Effector memory CD8-positive, alpha-beta T cell (primary cell): ENCODE measurements at regions not wholly inside any gene's neighbourhood (a gene's known extent, or its start where the extent isn't known, plus 50 kb on each side); places are given as distances from the start of the nearest gene placed in this dataset.
"Not testable (repeated sequence)": the region's sequence is repeated elsewhere in the genome, so short reads cannot be mapped to it uniquely, and the experiment has no call there.

ENCODE experiments used
- ATAC-seq: fragments of 150-1000 bp; cut with Tn5 transposase; replicated peaks from 2 replicates; pipeline ENCODE4 v1.10.0; 2021; ENCODE audit warnings: mild to moderate bottlenecking, moderate library complexity
- DNase-seq, 3 experiments: peaks; one replicate each; pipeline ENCODE4 v3.0.0; 2021
- H3K27ac Mint-ChIP-seq, 2 donors: one replicate each; pipeline ENCODE4 v1.8.0; 2022; ENCODE audit warnings: mild to moderate bottlenecking in 2 of 2, mixed read lengths in 2 of 2, moderate library complexity in 2 of 2
- H3K27me3 Mint-ChIP-seq, 2 donors: one replicate each; pipeline ENCODE4 v1.8.0; 2022; ENCODE audit warnings: mixed read lengths in 2 of 2
- H3K36me3 Mint-ChIP-seq: one replicate; pipeline ENCODE4 v1.8.0; 2022; ENCODE audit warnings: mild to moderate bottlenecking, moderate library complexity, mixed read lengths; ENCODE audit not compliant: insufficient read depth
- H3K4me1 Mint-ChIP-seq, 2 donors: one replicate each; pipeline ENCODE4 v1.8.0; 2022; ENCODE audit warnings: low read depth in 2 of 2, mixed read lengths in 2 of 2
- H3K4me3 Mint-ChIP-seq, 2 donors: one replicate each; pipeline ENCODE4 v1.8.0; 2022; ENCODE audit warnings: mild to moderate bottlenecking in 2 of 2, mixed read lengths in 2 of 2, moderate library complexity in 2 of 2
- H3K9me3 Mint-ChIP-seq, 2 donors: one replicate each; pipeline ENCODE4 v1.8.0; 2022; ENCODE audit warnings: mixed read lengths in 2 of 2

DNA sequence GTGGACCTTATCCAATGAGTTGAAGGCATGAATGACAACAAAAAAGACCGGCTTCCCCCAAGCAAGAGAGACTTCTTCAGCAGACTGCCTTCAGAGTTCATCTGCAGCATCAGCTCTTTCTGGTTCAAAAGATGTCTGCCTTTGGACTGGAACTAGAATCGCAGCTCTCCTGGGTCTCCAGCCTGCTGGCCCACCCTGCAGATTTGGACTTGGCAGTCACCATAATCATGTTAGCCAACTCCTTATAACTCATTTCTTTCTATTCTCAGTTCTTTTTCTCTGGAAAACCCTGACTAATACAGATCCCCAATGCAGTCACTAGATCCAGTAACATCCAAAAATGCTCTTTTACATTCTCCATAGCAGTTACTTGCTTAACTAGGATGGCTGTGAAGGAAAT, 89.2 kb upstream of the MARK1 start:
- Mint-ChIP-seq H3K27ac (no peak overlapping the region), H3K4me1 (no peaks in the 10 kb centered on the region), H3K4me3 (no peak overlapping the region), H3K9me3 (no peaks in the 10 kb centered on the region), H3K36me3 (no peaks in the 10 kb centered on the region), H3K27me3 (peaks cover 20 to 33% of the 10 kb centered on the region in 2 donors)
- no peak for DNase-seq
- ATAC-seq, result no peak

DNA sequence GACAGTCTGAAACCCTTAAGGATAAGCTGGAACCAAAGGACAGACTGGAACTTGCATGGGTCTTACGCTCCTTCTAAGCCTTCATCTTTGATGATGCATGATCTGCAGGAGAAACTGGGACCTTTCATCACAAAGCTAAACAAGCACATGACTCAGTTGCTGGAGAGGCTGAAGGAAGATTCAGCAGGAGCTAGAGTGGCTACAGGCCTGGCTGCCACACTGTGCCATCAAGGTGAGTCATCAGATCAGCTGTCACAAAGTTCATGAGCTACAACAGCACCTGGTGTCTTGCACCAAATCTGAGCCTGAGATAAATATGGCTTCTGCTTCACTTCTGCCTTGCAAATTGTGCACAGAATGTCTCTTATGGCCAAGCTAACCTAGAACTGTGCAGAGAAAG, 95.5 kb upstream of the MARK1 start:
- H3K36me3 Mint-ChIP-seq, result no peaks in the 10 kb centered on the region
- peaks cover 23 to 44% of the 10 kb centered on the region in 2 donors for H3K27me3 Mint-ChIP-seq
- H3K27ac Mint-ChIP-seq, result no peak overlapping the region
- no peaks in the 10 kb centered on the region for H3K4me1 Mint-ChIP-seq
- H3K4me3 Mint-ChIP-seq, result no peak overlapping the region
- H3K9me3 Mint-ChIP-seq, result no peaks in the 10 kb centered on the region
- DNase-seq, result no peak
- ATAC-seq, result no peak

DNA sequence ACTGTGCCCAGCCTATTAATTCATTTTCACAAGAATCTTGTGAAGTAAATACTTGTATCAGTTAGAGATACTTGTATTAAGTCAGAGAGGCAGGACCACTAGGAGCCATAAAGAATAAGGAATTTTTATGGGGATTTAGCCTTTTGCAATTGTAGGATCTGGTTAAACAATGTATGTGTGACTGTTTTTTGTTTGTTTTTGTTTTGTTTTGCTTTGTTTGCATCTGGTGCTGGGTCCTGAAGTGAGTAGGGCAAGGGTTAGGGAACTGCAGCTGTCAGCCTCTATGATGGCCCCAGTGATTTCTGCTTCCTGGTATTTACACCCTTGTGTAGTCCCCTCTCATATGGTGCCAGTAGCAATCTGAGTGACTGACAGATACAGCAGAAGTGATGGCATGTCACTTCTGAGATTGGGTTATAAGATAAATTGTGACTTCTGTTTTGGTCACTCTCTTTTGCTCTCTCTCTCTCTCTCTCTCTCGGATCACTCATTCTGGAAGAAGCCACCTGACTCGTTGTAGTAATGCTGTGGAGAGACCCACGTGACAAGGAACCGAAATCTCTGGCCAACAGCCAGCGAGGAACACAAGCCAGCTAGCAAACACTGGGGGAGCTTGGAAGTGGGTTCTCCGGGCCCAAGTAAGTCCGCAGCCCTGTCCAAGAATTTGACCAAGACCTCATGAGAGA, 96.2 kb upstream of the MARK1 start:
- no peaks in the 10 kb centered on the region for H3K36me3 Mint-ChIP-seq
- H3K4me3 Mint-ChIP-seq, result no peak overlapping the region
- no peaks in the 10 kb centered on the region for H3K4me1 Mint-ChIP-seq
- ATAC-seq (no peak), DNase-seq (no peak)
- H3K9me3 Mint-ChIP-seq, result no peaks in the 10 kb centered on the region
- no peak overlapping the region for H3K27ac Mint-ChIP-seq
- peaks cover 23 to 50% of the 10 kb centered on the region in 2 donors for H3K27me3 Mint-ChIP-seq

DNA sequence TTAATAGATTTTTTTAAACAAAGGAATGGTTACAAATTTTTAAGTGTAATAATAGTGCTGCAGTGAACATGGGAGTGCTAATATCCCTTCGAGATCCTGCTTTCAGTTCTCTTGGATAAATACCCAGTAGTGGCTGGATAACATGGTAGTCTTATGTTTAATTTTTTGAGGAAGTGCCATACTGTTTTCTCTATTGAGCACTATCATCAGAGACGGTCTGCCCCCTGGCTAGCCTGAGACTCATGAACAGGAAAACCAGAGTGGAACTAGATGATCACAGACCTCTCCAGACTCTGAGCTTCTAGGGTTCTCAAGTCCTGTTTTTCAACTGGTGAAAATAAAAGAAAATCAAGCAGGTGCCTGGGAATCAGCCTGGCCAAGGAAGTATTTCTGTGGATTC, 97.3 kb upstream of the MARK1 start:
- DNase-seq, result no peak
- Mint-ChIP-seq H3K4me3 (no peak overlapping the region), H3K9me3 (no peaks in the 10 kb centered on the region), H3K27me3 (peaks cover 23 to 50% of the 10 kb centered on the region in 2 donors), H3K27ac (no peak overlapping the region), H3K36me3 (no peaks in the 10 kb centered on the region), H3K4me1 (no peaks in the 10 kb centered on the region)
- no peak for ATAC-seq

DNA sequence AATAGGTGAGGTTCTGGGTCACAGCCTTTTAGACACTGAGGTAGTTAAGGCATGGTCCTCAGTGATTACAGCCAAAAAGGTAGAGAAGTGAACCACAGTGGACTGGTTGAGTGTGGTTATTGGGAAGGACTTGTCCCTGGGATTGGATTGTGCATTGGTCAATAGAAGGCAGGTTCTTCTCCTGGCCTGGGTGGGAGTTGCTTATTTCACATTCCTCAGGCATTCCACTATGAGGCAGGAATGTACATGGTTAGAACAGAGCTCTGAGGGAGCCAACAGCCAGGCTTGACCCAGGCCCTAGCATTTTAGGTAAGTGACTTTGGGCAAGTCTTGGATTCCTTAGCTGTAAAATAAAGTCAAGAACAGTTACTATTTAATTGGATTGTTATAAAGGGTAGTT, 97.9 kb upstream of the MARK1 start:
- ATAC-seq (no peak), DNase-seq (no peak)
- Mint-ChIP-seq H3K27ac (no peak overlapping the region), H3K4me1 (no peaks in the 10 kb centered on the region), H3K4me3 (no peak overlapping the region), H3K9me3 (no peaks in the 10 kb centered on the region), H3K27me3 (peaks cover 23 to 49% of the 10 kb centered on the region in 2 donors), H3K36me3 (no peaks in the 10 kb centered on the region)

DNA sequence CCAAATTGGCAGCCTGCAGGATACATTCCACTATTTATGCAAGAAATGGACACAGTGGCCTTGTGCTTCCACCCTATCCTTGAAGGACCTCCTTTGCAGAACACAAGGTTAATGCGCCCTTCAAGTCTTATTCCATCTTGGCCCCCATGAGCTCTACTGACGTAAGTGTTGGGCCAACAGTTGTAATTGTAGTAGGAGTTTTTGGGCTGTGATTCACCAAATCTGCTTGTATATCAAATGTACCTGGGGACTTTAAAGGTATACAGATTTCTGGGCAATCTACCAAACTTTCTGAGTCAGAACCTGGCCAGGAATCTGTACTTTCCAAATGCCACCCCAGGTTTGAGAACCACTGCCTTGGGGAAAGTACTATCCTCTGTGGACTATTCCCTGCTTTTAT, 100.9 kb upstream of the MARK1 start:
- no peak overlapping the region for H3K27ac Mint-ChIP-seq
- H3K4me1 Mint-ChIP-seq, result no peaks in the 10 kb centered on the region
- no peaks in the 10 kb centered on the region for H3K9me3 Mint-ChIP-seq
- H3K4me3 Mint-ChIP-seq, result no peak overlapping the region
- ATAC-seq (no peak), DNase-seq (no peak)
- H3K27me3 Mint-ChIP-seq, result peaks cover 12 to 35% of the 10 kb centered on the region in 2 donors
- no peaks in the 10 kb centered on the region for H3K36me3 Mint-ChIP-seq

DNA sequence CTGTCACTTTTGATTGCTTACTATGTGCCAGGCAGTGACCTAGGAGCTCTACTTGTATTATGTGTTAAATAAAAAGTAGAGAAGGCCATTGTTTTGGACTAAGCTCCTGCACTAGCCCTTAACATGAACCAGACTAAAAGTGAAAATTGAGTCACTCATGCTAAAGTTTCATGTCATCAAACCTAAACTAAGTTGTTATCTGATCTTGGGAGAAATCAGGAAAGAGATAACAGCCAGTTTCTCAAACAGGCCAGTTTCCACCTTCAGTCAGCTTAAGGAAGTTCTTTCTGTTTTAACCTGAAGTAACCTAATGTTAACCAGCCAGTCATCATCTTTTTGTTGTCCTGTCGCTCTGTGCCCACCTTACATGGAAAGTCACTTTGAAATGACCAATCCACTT, 102.1 kb upstream of the MARK1 start:
- no peak for DNase-seq
- ATAC-seq, result no peak
- no peaks in the 10 kb centered on the region for H3K4me1 Mint-ChIP-seq
- H3K9me3 Mint-ChIP-seq, result peaks cover 0 to 1% of the 10 kb centered on the region in 2 donors
- no peak overlapping the region for H3K4me3 Mint-ChIP-seq
- H3K36me3 Mint-ChIP-seq, result no peaks in the 10 kb centered on the region
- H3K27me3 Mint-ChIP-seq, result peaks cover 12 to 41% of the 10 kb centered on the region in 2 donors
- no peak overlapping the region for H3K27ac Mint-ChIP-seq

DNA sequence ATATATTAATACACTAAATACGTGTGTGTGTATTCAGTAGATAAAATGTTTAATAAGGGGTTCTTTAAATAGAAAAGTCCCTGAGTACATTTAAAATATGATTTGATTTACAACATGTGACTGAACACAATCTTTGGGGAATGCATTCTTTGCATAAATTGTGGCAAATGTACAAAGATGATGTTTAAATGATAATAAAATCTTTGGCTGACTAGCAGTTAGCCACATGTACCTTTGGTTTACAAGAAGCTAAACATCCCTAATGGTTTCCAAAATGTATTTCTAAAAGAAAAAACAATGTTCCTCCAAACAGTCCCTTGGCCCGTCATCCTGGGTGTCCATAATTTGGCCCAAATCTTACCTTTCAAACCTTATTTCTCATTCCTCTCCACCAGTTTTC, 106.4 kb upstream of the MARK1 start:
- Mint-ChIP-seq H3K4me3 (no peak overlapping the region), H3K27ac (no peak overlapping the region), H3K9me3 (peaks cover 0 to 1% of the 10 kb centered on the region in 2 donors), H3K36me3 (no peaks in the 10 kb centered on the region), H3K4me1 (no peaks in the 10 kb centered on the region), H3K27me3 (peaks cover 6 to 23% of the 10 kb centered on the region in 2 donors)
- DNase-seq (no peak), ATAC-seq (no peak)

DNA sequence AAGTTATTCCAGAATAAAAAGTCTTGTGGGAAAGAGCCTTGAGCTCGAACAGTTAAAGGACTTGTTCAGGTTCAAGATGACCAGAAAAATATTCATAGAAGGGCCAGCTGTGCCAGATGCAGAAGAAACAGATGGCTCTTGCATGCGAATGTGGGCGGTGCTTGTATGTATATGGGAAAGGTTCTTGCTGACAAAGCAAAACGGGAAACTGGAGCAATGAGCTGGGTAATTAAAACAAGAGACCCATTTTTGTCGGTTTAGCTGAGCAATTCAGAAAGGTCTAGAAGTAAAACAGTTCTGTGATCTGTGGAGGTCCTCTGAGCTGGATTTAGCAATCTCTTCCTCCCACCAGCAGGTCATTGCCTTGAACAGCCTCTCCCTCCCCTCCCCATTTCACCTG, 107.2 kb upstream of the MARK1 start:
- Mint-ChIP-seq H3K27me3 (peaks cover 6 to 23% of the 10 kb centered on the region in 2 donors), H3K27ac (no peak overlapping the region), H3K4me1 (no peaks in the 10 kb centered on the region), H3K36me3 (no peaks in the 10 kb centered on the region), H3K9me3 (peaks cover 0 to 1% of the 10 kb centered on the region in 2 donors), H3K4me3 (no peak overlapping the region)
- no peak for DNase-seq
- ATAC-seq, result no peak

DNA sequence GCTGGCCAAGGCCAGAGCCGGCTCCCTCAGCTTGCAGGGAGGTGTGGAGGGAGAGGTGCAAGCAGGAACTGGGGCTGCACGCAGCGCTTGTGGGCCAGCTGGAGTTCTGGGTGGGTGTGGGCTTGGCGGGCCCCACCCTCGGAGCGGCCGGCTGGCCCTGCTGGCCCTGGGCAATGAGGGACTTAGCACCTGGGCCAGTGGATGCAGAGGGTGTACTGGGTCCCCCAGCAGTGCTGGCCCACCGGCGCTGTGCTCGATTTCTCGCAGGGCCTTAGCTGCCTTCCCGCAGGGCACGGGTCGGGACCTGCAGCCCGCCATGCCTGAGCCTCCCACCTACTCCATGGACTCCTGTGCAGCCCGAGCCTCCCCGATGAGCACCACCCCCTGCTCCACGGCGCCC, 115.6 kb upstream of the MARK1 start:
- ATAC-seq, H3K9me3 Mint-ChIP-seq, H3K4me1 Mint-ChIP-seq: not testable (repeated sequence)

DNA sequence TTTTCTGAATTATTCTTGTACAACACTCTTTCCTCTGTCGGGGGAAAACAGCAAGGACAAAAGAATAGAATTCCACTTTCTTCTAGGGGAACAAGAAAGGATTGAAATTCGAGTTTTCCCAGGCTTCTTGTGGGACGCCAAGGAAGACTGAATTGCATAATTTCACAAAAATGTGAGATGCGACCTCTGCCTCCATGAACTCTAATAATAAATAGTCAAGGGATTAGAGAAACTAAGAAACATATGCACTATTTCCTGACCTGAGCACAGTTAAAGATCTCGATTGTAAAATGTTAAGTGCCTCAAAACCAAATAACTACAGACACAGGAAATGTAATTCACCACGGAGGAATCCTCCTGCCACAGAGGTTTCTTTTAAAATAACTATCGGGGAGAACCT, 117.3 kb upstream of the MARK1 start:
- no peak for DNase-seq
- no peak for ATAC-seq
- H3K27ac Mint-ChIP-seq, result no peak overlapping the region
- H3K4me1 Mint-ChIP-seq, result no peaks in the 10 kb centered on the region
- H3K9me3 Mint-ChIP-seq, result no peaks in the 10 kb centered on the region
- no peak overlapping the region for H3K4me3 Mint-ChIP-seq
- no peaks in the 10 kb centered on the region for H3K36me3 Mint-ChIP-seq
- H3K27me3 Mint-ChIP-seq, result peaks cover 11 to 23% of the 10 kb centered on the region in 2 donors

More for the DNA sequence above, 115.6 kb upstream of the MARK1 start:
- H3K4me3 Mint-ChIP-seq, H3K27ac Mint-ChIP-seq, H3K36me3 Mint-ChIP-seq, DNase-seq: not testable (repeated sequence)
- peaks cover 11 to 21% of the 10 kb centered on the region in 2 donors for H3K27me3 Mint-ChIP-seq

DNA sequence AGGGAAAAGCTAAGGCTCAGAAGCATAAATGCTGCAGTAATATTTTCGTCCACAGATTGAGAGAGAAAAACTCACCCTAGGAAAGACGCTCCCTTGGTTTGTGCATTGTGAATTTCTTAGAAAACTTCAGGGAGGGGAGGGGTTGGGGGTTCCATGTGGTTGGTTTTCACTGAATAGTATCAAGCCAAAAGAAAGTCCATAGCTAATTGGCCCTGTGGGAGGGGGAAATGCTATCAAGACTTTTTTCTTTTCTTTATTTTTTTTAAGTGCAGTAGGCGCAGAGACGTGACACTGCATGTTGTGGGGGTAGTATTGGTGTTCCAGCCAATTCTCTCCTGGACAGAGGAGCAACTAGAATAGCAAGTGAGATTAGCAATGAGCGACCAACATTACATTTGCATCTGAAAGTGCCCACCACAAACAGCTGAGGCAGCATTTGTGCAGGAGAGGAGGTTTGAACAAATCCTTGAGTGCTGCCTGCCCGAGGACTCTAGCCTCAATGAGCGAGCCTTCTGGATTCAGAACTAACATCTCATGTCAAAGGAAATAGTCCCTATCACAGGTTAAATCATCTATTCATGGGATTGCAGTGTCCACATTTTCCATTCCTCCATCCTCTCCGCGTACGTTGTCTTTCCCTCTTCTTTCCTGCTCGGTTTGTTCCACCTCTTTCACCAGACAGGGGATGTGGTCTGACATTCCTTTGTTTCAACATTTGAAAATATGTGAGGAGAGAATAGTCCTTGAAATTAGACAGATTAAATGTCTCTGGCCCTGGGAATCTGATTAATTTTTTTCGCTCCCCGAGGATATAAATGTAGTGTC, 118.0 kb upstream of the MARK1 start:
- Mint-ChIP-seq H3K27me3 (peaks cover 14 to 30% of the 10 kb centered on the region in 2 donors), H3K4me1 (no peaks in the 10 kb centered on the region), H3K27ac (no peak overlapping the region), H3K36me3 (no peaks in the 10 kb centered on the region), H3K4me3 (no peak overlapping the region), H3K9me3 (no peaks in the 10 kb centered on the region)
- ATAC-seq (no peak), DNase-seq (no peak)

DNA sequence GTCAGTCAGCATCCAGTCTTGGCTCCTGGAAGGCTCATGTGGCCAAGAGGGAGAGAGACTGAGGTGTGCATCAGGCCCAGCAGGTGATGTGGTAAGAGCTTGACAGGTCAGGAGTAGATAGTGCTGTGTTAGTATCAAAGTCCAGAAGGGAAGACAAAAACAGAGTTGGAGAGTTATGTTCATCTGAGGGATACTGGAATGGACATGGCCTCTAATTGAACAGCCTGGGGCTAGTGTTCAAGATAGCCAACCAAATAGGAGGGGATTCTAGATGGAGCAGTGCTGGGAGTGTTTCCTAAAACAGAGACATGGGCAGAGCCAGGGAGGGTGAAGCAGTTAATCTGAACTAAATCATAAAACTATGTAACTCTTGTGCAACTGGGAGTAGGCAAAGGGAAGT, 120.7 kb upstream of the MARK1 start:
- ATAC-seq, result no peak
- Mint-ChIP-seq H3K4me3 (no peak overlapping the region), H3K9me3 (no peaks in the 10 kb centered on the region), H3K27me3 (peaks cover 42 to 57% of the 10 kb centered on the region in 2 donors), H3K27ac (no peak overlapping the region), H3K36me3 (no peaks in the 10 kb centered on the region), H3K4me1 (no peaks in the 10 kb centered on the region)
- no peak for DNase-seq

DNA sequence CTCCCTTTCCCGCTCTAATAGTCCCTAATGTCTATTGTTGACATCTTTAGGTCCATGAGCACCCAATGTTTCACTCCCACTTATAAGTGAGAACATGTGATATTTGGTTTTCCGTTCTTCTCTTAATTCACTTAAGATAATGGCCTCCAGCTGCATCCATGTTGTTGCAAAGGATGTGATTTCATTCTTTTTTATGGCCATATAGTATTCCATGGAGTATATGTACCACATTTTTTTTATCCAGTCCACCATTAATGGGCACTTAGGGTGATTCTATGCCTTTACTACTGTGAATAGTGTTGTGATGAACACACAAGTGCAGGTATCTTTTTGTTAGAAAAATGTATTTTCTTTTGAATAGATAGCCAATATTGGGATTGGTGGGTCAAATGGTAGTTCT, 126.0 kb upstream of the RAB3GAP2 start:
- H3K36me3 Mint-ChIP-seq, result no peaks in the 10 kb centered on the region
- ATAC-seq (no peak), DNase-seq (no peak)
- peaks cover 41 to 67% of the 10 kb centered on the region in 2 donors for H3K27me3 Mint-ChIP-seq
- H3K4me1 Mint-ChIP-seq, result no peaks in the 10 kb centered on the region
- no peaks in the 10 kb centered on the region for H3K9me3 Mint-ChIP-seq
- H3K27ac Mint-ChIP-seq, result no peak overlapping the region
- no peak overlapping the region for H3K4me3 Mint-ChIP-seq
